HG03095 (cell line): ENCODE measurements at regions not wholly inside any gene's neighbourhood (a gene's known extent, or its start where the extent isn't known, plus 50 kb on each side); places are given as distances from the start of the nearest gene placed in this dataset.

Source experiments
- ATAC-seq: cut with Tn5 transposase; IDR thresholded peaks from one replicate; pipeline ENCODE4 v1.9.1; 2021; ENCODE audit warnings: moderate library complexity; ENCODE audit not compliant: unreplicated experiment

DNA sequence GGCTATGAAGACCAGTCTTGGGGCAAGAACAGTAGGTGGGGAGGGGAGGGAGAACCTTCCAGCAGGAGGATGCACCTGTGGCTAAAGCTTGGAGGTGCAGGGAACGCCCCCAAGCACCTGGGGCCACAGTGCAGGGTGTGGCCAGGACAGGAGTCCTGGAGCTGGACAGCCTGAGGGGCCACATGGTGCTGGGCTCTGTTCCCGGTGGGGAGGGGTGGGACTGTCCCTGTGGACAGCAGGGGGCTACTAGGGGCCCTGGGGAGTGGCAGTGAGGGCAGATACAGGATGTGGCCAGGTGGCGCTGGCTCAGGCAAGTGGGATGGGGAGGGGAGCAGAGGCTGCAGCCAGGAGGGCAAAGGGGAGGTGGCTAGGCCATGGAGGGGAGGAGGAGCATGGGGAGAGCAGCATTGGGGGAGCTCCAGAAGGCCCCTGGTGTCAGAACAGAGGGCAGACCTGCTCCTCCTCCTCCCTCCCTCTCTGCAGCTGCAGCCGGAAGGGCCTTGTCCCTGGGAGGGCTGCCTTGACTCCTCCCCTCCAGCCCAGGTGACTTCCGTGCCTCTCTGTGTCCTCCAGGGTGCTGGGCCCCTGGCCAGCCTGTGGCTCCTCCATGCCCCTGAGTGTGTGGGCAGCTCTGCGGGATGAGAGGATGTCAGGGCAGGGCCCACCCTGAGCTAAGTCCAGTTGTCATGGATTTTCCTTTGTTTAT, 68.4 kb upstream of the DLK1 start:
- ATAC-seq: no peak

DNA sequence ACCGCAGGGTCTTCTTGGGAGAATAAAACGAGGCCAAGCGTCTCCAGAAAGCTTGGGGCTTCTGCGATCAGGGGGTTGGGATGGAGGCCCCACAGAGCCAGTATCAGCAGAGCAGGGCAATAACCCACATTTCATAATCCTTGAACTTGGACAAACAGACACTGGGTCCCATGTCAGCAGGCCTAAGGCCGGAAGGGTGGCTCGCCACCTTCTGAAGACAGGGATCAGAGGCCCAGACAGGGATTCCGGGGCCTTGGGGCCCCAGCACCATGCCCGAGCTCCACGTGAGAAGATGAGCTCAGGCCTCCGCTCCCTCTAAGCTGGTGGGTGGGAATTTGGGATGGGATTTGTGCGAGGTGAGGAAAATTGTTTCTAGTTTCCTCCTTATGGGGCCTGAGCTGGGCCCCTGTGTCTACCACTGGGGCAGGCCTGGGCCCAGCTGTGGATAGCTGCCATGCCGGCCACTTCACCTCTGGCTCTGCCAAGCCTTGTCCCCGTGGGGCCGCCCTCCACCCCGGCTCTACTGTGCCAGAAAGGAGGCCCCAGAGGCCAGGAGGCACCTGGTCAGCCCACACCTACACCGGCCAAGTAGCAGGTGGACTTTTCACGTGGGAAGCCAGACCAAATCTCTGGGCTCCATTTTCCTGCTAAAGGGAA, 67.2 kb upstream of the DLK1 start:
- no peak for ATAC-seq

DNA sequence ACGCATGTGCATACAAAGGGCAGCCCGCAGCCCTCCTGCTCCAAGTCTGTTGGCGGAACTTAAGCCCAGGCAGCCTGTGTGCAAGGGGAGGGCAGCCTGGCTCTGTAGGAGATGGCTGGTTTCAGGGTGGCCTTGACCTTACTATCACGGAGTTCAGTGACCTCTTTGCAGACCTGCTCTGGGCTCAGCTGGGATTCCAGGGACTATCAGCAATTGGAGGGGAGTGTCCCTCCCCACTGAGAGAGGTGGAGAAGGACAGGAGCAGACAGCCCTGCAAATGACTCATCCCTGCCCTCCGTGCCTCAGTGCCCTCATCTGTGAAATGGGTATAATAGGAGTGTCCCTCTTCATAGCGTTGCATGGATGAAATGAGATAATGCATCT, 66.2 kb upstream of the DLK1 start:
- ATAC-seq: no peak

DNA sequence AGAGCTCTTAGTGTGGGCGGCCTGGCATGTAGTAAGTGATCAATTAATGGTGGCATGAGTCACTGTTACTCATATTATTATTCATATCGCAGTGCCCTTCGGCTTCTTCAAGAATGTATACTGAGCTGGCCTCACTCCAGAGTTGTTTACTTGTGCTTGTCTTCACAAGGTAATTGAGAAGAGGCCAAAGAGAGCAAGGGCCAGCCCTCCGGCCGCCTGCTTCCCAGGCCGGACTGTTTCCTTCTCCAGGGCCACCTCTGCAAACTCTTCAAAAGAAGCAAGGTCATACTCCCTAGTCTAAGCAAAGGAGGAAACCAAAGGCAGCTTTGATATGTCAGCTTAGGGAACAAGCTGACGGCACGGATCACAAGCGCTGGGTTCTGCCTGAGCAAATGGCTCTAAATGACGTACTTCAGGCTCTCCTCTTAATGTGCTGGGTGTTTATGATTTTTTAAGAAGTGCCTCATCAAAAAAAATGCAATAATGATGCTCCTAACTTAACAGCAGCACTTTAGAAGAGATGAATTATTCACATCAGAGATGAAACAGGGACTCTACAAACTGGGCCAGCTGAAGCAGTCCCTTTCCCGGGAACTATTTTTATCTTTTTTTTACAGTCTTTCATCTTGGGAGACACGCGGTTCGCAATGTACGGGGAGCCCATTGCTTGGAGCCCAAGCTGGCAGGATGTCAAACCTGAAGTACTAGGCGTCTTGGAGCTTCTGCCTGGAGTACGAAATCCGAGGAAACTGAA, 65.6 kb upstream of the DLK1 start:
- no peak for ATAC-seq

DNA sequence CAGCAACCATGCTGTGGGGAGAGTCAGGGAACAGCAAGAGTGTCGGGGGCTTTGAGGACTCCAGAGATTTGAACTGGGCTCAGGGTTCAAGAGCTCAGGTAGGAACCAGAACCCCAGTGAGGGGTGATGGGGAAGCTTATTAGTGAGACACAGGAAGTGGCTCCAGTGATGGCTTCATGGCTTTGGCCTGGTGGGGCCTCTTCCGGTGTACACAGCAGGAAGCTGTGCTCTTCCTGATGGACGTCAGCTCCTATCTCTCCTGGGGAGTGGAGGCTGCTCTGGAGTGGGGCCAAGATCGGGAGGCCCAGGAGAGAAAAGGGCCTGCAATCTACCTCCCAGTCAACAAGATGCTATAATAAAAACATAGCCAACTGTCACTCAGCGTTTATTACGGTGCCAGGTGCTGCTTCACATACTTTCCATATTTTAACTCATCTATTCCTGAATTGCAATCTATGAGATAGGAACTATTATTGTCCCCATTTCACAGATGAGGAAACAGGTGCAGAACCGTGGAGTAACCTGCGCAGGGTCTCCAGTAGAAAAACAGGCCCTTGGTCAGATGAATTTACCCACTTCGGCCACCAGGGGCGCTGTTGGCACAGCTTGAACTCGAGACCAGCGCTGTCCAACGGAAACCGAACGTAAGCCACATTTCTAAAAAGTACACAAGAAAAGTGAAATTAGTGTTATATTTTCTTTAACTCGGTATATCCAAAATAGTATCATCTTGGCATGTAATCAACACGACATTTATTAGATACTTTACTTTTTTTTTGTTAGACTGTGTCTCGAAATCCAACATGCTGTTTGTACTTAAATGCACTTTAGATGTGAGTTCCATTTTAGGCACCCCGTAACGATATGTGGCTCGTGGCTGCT, 63.6 kb upstream of the DLK1 start:
- no peak for ATAC-seq

DNA sequence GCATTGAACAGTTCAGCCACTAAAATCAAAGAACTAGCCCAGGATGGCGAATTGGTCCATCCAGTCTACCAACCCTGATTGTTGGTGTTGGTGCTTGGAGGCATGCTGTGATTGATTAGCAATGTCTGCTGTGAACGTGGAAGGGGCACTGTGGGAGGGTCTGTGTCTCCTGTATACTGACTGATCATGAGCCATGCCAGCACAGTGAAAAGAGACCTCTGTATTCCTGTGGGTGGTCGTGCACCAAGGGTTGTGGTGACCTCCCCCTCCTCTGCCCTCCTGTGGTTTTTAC, 63.0 kb upstream of the DLK1 start:
- no peak for ATAC-seq

DNA sequence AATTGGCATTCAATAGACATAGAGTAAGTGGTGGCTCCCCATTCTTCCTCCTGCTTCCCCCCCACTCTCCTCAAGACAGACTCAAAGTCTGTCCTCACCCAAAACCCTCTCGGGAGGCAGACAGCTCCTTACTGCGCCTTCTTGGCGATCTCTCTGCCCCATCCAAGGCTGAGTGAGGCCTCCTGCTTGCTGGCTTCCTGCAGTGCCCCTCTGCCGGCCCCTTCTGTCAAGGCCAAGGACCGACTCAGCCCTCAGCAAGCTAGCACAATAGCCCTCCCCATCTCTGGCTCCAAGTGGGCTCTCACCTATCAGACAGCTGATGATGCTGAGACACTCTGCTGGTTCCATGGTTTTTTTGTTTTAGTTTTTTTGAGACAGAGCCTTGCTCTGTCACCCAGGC, 62.5 kb upstream of the DLK1 start:
- no peak for ATAC-seq

DNA sequence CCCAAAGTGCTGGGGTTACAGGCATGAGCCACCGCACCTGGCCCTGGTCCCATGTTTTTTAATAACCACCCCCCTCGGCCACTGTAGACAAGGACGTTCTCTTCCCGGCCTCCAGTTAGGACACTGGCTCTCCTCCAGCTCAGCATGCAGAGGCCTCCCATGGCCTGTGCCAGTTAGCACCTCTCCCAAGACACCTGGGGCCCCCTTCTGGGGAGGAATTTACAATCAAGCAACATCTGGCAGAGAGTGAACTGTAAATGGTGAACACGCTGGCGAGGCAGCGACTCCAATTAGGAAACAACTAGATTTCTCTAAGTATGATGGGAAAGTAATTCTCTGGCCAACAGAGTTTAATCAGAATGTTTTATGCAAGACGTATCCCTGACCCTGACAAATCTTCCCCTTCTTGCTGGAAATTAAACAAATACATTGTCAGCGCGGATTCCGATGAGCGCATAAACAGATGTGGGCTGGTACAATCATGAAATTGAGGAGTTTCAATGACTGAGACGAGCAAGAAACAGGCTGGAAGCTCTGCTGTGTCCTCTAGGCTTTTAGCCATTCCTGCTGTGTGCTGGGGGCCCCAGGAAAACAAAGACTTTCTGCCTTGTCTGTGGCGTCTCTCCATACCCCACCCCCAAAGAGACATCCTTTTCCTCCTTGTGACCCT, 61.7 kb upstream of the DLK1 start:
- no peak for ATAC-seq

DNA sequence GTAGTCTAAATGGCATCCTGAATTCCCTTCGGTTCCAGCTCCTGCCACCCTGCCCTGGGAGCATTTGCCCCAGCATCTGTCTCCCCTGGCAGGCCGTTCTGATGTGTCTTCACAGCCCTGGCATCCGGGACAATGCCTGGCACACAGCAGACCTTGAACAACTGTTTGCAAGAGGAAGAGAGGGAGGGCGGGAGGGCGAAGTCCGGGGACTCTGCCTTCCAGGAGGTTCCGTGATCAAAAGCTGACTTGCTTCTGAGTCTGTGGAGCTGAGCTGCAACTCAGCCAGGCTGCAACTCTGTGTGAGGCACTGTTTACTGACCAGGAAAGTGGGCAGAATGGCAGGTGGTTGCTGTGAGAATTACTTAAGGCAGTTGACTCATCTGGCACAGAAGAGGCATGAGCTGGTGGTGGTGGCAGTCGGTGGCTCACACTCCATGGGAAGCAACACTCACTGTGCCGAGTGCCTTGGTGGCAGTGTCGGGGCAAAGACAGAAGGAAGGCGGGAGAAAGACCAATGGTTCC, 61.1 kb upstream of the DLK1 start:
- ATAC-seq: no peak

DNA sequence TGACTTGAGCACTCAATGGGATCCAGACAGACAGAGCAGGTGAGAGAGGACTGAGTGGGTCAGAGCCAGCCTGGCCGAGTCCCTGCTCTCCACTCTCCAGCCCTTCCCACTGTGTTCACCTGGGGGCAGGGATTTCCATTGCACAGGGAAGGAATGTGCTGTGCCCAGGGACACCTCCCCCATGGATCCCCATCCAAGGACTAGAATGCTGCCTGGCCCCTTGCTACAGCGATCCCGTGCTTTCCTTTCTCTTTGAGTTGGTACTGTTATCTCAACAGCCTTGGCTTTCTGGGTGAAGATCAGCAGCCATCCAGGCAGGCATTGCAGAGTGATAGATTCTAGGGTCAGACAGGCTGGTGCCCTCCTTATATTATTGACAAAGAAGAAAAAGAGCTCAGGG, 60.3 kb upstream of the DLK1 start:
- ATAC-seq: no peak

DNA sequence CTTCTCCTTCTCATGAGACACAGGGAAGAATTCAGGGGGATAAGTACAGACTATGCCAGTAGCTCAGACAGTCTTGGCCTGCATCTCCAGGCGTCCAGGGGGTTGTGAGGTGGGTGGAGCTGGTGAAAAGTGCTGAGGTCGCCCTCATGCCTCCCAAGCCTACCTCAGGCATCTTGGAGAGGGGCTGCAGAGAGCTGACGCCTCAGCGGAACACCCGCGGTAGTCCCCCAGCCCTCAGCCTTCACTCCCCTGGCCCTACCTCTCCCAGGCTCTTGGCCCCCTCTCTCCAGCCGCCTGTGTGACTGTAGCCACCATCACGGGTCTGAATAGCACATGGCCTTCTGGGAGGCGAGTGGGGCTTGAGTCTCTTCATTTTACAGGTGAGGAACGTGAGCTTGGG, 59.8 kb upstream of the DLK1 start:
- no peak for ATAC-seq

DNA sequence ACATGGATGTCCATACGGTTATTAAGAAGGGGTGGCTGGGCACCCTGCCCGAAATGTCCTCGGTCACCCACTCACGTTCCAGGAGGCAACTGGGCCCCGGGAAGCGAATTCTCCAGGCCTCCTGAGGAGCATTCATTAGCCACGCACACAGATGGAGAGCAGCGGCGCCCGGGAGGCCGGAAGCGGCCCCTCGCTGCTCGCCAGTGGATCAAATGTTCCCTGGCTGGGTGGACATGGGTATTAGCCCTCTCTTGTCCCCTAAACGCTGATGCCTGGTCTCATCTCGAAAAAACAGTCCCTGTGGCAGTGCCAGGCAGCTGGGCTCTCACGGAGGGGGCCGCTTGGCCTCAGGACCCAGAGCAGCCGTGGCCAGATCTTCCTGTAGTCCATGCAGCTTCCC, 59.0 kb upstream of the DLK1 start:
- no peak for ATAC-seq

DNA sequence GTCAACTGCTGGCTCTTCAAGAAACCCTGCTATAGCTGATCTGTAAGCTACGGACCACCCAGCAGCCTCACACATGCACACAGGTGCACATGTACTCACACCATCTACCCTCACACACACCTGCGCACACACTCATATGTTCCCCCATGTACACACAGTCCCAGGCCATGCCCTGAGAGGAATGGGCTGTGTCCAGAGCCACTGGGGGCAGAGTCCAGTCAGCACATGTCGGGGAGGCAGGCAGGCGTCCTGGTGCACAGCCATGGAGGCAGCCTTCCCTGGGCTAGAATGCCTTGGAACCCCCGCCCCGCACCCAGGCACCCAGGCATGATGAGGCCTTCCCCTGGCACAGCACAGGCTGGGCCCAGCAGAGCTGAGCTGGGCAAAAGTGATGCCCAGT, 58.3 kb upstream of the DLK1 start:
- ATAC-seq: no peak

DNA sequence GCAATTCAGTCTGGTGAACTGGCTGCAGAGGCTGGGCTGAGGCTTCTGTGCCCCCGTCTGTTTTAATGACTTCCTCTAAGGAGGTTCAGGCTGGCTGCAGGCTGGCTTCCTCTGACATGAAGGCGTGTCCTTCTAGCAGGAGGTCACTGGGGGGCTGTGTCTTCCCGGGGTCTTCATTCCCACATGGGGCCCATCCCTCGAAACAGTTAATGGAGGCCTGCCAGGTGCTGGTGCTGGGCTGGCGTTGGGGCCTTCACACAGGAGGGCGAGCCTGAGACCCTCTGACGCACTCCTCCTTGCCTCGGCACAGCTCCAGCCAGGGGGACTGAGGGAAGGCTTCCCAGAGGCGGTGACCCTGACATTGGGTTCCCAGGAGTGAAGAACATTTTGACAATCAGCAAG, 57.7 kb upstream of the DLK1 start:
- ATAC-seq: no peak

DNA sequence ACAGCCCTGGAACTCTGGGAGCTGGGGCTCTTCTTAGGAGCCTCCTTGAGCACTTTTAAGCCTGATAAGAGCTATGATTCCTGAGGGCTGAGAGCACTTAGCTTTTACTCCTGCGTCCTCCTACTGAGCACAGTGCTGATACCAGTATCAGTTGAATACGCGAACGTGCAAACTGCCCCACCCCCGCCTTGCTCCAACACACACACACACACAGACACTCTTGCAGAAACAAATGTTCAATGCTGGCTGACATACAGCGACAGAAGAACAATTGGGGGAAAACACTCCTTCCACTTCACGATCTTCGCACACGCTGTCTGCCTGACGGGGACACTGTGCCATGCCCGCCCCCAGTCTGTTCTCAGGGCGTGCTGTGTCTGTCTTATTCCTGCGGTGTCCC, 57.2 kb upstream of the DLK1 start:
- ATAC-seq: no peak

DNA sequence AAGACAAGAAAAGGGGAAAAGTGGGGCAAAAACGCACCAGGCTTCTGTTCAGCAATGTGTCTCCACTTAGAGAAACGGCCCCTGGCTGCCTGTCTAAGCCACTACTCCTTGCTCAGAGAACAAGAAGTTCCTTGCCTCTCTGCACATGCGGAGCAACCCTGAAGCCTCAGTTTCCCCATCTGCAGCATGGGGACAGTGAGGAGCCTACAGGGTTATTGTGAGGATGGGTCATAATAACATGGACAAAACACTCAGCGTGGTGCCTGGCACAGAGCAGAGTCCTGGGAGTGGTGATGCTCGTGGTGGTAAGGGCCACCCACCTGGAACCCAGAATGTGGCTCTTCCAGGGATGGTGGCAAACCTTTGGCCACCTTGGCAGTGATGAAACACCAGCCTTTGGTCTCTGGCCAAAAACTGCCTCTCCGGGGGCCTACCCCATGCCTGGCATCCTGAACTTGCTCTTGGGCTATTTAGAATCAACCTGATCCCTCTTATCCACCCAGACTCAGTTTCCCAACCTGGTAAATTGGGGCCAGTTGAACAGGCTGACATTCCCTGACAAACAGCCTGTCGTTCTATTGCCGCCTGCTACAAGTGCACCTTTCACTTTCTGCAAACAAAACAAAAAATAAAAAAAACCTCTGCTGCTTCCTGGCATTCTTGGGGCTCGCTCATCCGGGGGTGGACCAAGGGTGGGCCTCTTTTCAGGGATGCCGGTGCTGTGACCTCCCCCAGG, 56.5 kb upstream of the DLK1 start:
- no peak for ATAC-seq

DNA sequence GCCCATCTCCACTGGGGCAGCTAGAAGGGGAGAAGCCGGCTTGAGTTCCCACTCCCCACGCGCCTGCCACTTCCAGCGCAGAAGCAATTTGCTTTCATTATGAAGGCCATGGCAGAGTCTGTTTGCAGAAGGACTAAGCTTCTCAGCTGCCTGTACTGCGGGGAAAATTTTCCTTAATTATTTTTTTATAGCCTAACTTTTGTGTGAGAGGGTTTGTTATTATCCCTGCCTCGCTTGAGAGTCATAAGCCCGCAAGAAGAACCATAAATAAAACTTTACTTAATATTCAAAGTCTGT, 56.0 kb upstream of the DLK1 start:
- no peak for ATAC-seq

DNA sequence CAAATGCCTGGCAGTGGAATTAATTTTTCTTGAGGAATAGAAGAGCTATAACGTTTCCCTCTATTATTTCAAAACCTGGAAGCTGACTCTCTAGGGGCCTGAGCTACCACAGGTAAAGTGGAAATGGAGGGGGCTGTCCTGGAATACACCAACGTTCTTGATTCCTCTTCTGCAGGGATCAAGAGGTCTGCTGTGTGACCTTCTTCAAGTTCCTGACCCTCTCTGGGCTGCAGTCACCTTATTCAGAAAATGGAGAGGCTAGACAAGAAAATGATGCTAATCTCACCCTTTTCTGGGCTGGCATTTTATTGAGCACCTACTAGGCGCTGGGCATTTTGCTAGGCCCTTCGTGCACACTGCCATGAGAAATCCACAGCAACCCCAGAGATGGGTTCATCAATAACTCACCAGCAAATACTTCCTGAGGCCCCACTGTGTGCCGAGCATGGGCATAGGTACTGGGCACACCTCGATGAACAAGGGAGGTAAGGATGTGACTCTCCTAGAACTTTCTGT, 55.2 kb upstream of the DLK1 start:
- ATAC-seq: no peak

DNA sequence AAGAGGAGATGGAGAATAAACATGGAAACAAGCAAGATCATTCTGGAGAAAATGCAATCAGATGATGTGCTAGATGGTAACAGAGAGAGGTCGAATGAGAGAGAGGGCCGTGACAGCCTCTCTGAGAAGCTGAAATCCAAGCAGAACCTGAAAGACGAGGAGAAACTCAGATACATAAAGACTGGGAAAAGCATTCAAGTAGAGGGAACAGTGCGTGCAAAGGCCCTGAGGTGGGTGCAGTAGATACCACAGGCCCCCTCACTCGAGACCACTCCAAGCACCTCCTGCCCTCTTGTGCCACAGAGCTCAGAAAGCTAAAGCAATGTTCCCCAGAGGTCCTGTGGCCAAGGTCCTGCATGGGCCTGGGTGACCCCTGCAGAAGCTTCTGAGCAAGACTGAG, 54.8 kb upstream of the DLK1 start:
- no peak for ATAC-seq
